Suppressor macrophage treated with lipopolysaccharide for 4 hours (primary cell): ENCODE measurements at regions not wholly inside any gene's neighbourhood (a gene's known extent, or its start where the extent isn't known, plus 50 kb on each side); places are given as distances from the start of the nearest gene placed in this dataset.

Experiments used
- DNase-seq: peaks from one replicate; pipeline ENCODE4 v3.0.0-alpha.2; 2020

DNA sequence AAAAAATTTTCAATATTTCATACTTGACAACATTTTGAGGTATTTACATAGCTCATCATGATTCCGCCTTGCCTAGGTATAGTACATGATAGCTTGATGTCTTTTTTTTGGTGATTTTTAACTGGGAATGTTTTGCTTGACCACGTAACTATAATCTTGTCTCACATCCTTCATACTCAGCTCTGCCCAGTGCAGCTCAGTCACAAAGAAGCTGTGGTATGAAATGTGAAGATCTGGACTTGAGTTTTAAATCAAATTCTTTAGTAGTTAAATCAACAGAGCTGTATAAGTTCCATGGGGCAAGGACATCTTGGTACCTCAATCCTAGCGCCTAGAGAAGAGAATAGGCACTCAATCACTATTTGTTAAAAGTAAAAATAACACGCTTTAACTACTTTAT lies 276.3 kb upstream of the DKK2 start:
- DNase-seq: no peak

DNA sequence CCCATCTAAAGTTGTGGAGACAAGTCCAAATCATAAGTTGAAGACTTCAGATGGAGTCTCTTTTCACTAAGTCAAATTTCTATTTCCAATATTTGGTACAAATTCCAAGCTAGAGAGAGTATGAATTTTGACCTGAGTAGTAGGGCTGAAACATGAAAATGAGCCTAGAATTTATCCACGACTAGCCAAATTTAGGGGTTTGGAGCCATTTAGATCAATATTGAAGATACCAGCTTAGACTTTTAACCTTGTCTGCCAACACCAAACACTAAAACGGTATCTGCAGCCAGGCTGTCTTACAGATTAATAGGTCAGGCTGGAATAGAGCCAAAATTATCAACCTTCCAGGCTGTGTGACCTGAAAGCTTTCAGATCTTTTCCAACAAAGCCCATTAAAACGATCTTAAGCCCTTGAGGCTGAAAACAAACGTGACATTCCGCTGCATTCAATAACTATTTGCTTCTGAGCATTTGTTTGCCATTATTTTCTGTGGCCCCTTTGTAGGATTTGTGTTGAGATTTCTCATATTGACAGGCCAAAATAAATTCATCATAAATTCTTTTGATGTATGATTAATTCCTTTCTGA lies 268.7 kb upstream of the DKK2 start:
- no peak for DNase-seq

DNA sequence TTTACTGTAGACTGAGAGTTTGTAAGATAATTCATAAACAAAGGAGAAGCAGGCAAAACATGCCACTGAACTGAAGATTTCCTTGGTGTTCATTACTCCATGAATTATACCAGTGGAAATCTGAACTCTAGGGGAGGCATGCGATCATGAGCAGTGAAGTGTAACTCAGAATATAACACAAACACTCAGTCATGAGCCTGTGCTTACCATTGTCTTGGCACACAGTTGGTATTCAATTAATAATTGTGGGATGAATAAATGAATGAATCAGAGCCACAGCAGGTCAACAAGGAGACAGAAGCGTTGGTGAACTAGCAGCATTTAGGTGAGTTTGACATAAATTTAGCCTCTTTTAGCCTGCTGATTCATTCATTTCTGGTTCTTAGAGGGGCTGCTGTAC lies 263.5 kb upstream of the DKK2 start:
- DNase-seq: no peak

- no peak for DNase-seq
These were observed 256.9 kb upstream of the DKK2 start for GRCh38 chr4:107292979-107293378.

DNA sequence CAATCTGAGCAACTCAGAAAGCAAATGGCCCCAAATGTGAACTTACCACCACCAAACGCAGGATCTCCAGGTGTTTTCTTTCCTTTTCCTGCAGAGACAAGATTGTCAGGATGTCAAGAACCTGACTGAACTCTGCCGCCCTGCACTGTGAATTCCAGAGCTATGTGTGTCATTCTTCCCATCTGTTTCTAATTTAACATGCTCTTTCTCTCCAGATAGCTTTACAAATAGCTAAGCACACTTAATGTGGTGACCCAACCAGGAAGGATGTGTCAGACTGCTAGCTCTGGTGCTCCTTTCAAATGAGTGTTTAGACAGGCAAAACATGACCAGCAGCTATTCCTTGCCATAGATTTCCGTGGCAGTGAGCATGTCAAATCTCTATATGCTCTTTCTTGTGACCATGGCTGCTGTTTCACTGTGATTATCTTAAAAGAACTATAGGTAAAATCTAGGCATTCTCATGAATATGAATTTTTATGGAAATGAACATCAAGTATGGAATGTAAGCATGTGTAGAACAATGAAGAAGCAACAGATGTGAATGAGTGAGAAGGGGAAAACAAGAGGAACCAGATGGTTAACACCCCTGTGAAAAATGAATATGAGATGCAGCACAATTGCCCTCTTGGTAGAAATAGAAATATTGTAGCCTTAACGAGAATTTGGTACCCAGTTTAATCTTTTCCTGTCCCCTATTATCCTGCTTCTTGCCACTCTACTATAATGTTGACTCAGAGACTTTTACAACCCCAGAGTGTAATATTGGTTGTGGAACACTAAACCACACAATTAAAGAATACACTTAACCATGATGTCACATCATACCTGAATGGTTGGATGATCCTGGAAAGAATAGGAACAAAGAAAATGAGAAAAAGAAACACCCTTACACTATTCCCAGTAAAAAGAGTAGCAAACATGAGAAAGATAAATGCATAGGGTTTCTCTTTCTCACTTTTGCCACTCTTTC lies 247.8 kb upstream of the DKK2 start:
- no peak for DNase-seq

GRCh38 chr4:107279733-107280132 lies 243.6 kb upstream of the DKK2 start:
- no peak for DNase-seq

DNA sequence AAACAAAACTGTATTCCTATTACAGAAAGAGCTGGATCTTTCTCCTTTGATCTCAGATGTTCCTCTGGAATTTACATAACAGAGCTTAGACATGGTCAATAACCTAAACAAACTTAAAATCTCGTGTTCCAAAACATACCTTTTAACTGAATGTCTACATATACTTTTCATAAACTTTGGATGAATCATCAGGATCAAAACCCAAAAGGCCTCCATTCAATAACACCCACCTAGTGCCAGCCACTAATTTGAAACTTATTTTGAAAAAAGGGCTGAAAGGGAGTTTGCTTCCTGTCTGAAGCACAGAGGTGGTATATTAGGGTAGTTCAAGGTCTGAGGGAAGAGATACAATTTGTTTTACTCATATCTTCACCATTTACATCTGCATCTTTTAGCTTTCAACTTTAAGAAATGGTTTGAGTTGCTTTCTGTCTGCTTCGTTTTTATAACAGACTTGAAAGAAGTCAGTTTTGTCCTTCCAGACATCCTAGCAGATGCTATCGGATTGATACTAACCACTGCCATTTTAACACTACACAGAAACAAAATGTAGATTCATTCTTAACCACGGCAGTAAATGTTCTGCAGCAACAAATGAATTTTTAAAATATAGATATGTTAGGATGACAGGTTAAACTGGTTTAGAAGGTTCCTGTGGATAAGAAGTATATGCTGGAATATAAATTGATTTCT lies 242.8 kb upstream of the DKK2 start:
- no peak for DNase-seq

DNA sequence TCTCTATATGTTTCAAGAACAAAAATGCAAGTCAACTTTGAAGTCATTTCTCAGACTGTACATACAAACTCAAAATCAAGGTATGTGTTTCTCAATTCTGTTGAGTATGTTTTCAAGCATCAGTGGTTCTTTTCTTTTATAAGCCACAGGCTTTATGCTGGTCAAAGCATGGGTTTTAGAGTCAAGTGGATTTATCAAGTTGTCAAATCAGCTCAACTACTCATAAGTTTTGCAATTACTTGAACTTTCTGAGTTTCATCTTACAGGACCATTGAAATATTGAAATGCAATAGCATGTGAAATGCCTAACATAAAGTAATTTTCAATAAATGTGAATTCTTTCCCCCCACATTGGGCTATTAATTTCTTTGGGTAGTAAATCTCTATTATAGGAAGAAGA lies 239.9 kb upstream of the DKK2 start:
- DNase-seq: no peak

GRCh38 chr4:107275225-107275624 lies 239.1 kb upstream of the DKK2 start:
- DNase-seq: no peak

GRCh38 chr4:107270614-107271013 lies 234.5 kb upstream of the DKK2 start:
- DNase-seq: no peak

DNA sequence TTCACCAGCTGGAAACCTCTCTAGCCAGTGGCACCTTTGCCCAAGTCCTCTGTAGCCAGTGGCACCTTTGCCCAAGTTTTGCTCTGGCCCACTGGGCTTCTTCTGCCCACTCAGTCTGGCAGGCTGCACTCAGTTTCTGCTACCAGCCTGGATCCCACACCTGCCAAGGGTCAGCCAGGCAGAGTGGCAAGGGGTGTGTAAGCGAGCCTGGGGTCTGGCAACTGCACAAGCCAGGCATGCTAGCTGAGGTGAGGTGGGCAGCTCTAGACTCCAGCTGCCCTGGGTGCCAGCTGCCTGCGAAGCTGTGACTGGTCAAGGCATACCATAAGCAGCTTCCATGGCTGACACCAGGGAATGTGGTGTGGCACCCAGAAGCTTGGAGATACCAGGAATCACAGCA lies 233.1 kb upstream of the DKK2 start:
- DNase-seq: no peak

- no peak for DNase-seq
These were observed 229.7 kb upstream of the DKK2 start for GRCh38 chr4:107265859-107266258.

DNA sequence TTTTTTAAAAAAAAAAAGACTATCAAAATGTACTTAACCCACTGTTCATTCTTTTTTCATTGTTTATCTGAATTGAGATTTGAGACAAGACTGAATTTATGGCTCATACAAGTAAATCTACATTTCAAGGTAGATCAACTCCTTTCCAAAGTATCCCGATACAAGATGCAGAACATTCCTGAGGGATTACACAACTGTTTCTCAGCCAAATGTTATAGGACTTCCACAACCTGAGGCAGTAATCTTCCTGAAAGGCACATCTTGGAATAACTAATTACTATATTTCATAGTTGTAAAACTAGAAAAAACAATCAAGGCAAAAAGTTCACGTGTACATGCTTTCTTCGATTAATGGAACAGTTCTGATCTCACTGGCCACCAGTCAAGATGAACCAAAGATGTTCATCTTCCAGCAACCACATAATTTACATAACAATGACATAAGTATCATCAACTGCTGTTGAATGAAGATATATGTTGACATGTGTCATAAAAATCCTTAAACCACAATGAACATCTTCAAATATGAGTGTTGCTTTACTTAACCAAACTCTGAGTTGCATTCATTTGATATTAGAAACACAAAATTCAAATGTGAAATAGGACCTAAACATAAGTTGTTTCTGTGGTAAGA lies 225.2 kb upstream of the DKK2 start:
- no peak for DNase-seq

DNA sequence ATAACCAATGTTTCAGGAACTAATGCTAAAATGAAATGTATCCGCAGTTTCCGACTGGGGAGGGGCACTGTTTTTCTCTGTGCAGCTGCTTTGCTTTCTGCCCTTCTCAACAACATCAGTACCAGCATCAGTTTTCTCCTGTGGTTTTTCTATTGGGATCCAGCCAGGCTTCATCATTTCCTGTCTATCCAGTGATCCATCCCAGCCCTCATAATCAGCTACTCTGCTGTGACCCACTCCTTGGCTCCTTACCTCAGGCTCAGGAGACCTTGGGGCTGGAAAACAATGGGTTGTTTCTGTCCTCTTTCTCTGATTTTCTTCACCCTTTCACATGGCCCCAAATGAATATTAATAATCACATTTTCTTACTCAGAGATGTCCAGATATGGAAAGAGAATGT lies 222.2 kb upstream of the DKK2 start:
- DNase-seq: no peak

DNA sequence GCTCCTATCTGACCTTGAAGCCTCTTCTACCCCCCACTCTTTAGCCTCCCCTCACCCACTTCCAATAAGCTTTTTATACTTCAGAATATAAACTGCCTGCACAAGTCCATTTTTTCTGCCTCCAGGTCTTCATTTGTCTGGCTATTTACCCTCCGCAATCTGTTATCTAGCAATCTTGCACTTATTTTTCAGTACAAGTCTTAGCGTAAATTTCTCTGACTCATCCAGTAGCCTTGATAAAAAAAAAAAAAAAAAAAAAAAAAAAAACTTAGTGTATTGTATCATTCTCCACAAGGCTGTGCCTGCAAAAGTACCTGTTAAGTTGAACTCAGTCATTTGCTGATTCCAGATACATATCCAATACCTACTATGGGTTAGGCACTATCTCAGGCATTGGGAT lies 219.5 kb upstream of the DKK2 start:
- DNase-seq: no peak

GRCh38 chr4:107255114-107255513 lies 219.0 kb upstream of the DKK2 start:
- DNase-seq: no peak

GRCh38 chr4:107253579-107254068 lies 217.5 kb upstream of the DKK2 start:
- DNase-seq: no peak

DNA sequence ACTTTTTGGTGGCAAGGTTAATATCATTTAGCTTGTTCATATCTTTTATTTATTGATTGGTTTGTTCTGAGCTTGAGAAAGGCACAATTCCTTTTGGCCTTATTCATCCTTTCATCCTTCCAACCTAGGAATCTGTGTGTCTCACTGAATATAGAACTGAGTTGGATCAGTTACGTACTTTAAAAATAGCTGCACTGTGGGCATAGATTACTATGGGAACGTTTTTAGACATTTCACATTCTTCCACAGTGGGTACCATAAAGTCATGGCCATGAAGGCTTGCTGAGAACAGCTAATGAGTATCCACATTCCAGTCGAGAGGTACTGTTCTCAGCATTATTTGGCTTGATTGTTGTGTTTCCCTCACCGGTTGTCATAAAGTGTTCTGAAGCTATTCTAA lies 217.0 kb upstream of the DKK2 start:
- DNase-seq: no peak

GRCh38 chr4:107252571-107252970 lies 216.5 kb upstream of the DKK2 start:
- DNase-seq: no peak

- no peak for DNase-seq
These were observed 212.5 kb upstream of the DKK2 start for GRCh38 chr4:107248571-107248970.

GRCh38 chr4:107247738-107248137 lies 211.6 kb upstream of the DKK2 start:
- DNase-seq: no peak

- DNase-seq: no peak
These were observed 210.6 kb upstream of the DKK2 start for GRCh38 chr4:107246761-107247160.

DNA sequence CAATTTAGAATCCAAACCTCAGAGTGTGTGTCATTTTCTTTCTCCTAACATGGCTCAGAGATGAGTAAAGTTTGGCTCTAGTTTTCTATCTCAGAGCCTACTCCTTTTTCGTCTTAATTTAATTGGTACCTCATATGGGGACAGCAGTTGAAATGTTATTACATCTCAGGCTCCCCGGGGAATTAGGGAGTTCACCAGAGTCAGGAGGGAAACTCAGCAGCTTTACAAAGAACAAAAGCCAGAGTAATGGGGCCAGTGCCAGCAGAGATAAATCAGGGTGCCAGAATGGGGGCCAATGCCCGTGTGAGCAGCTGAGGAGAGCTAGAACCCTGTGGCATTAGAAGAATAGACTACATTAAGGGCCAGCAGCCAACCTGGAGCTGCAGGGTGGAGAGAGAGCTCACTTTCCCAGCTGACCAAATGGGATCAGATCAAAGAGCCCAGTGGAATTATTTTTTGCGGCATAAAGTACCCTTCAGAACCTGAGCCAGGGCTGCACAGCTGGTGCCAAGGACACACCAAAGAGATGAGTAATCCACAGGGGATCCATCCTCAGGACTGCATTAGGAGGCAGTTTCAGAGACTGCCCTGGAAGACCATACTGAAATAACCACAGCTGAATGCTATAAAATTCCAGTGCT lies 207.1 kb upstream of the DKK2 start:
- DNase-seq: no peak
